ENCODE measurements at regions not wholly inside any gene's neighbourhood (a gene's known extent, or its start where the extent isn't known, plus 50 kb on each side); places are given as distances from the start of the nearest gene placed in this dataset.

GRCh38 chr12:3991798-3992580, 118.8 kb upstream of the PARP11 start:
- DNase-seq (ENCODE audit: low spot score), result no peak

GRCh38 chr12:3990501-3991280, 117.5 kb upstream of the PARP11 start:
- DNase-seq (ENCODE audit: low spot score), result no peak

- no peak for DNase-seq (ENCODE audit: low spot score)
These were observed 116.0 kb upstream of the PARP11 start for GRCh38 chr12:3989218-3989550.

- no peak for DNase-seq (ENCODE audit: low spot score)
These were observed 115.5 kb upstream of the PARP11 start for GRCh38 chr12:3988519-3989217.

GRCh38 chr12:3987571-3987970, 114.4 kb upstream of the PARP11 start:
- DNase-seq (ENCODE audit: low spot score), result no peak

GRCh38 chr12:3980504-3981272, 107.5 kb upstream of the PARP11 start:
- DNase-seq (ENCODE audit: low spot score), result no peak

GRCh38 chr12:3977621-3978020, 104.4 kb upstream of the PARP11 start:
- DNase-seq (ENCODE audit: low spot score), result no peak

GRCh38 chr12:3976351-3976938, 103.2 kb upstream of the PARP11 start:
- no peak for DNase-seq (ENCODE audit: low spot score)

GRCh38 chr12:3975652-3976051, 102.5 kb upstream of the PARP11 start:
- no peak for DNase-seq (ENCODE audit: low spot score)

- no peak for DNase-seq (ENCODE audit: low spot score)
These were observed 101.7 kb upstream of the PARP11 start for GRCh38 chr12:3974883-3975282.

GRCh38 chr12:3973973-3974644, 100.9 kb upstream of the PARP11 start:
- no peak for DNase-seq (ENCODE audit: low spot score)

GRCh38 chr12:3973269-3973884, 100.2 kb upstream of the PARP11 start:
- no peak for DNase-seq (ENCODE audit: low spot score)

GRCh38 chr12:3972576-3972975, 99.4 kb upstream of the PARP11 start:
- no peak for DNase-seq (ENCODE audit: low spot score)

- no peak for DNase-seq (ENCODE audit: low spot score)
These were observed 95.3 kb upstream of the PARP11 start for GRCh38 chr12:3968523-3968922.

GRCh38 chr12:3967556-3968160, 94.5 kb upstream of the PARP11 start:
- no peak for DNase-seq (ENCODE audit: low spot score)

- no peak for DNase-seq (ENCODE audit: low spot score)
These were observed 93.2 kb upstream of the PARP11 start for GRCh38 chr12:3966376-3966775.

- DNase-seq (ENCODE audit: low spot score), result no peak
These were observed 91.8 kb upstream of the PARP11 start for GRCh38 chr12:3965046-3965445.

GRCh38 chr12:3964439-3964838, 91.2 kb upstream of the PARP11 start:
- DNase-seq (ENCODE audit: low spot score), result no peak

GRCh38 chr12:3962631-3963483, 89.7 kb upstream of the PARP11 start:
- no peak for DNase-seq (ENCODE audit: low spot score)

Measured in kidney capillary endothelial cell (primary cell).